AG04450 (cell line): ENCODE measurements at regions not wholly inside any gene's neighbourhood (a gene's known extent, or its start where the extent isn't known, plus 50 kb on each side); places are given as distances from the start of the nearest gene placed in this dataset.

Experiments
- CTCF ChIA-PET: fragments of 300-600, 350-600 bp; formaldehyde crosslinking; extraction: SDS; loops from one replicate; lab custom pipeline; 2022; ENCODE audit warnings: antibody characterized with exemption, inconsistent platforms; lab: Charles Lee
- POLR2A ChIA-PET: fragments of 350-600 bp; formaldehyde crosslinking; extraction: SDS; loops from one replicate; lab custom pipeline; 2021; ENCODE audit warnings: antibody characterized with exemption, inconsistent platforms; lab: Yijun Ruan, JAX
- DNase-seq: peaks from one replicate; pipeline ENCODE4 v3.0.0-alpha.2; 2011; ENCODE audit warnings: low read depth, low spot score
- H3K27ac ChIP-seq: one replicate; pipeline ENCODE4 v1.5.1; 2012; ENCODE audit warnings: low read depth, low read length, control low read depth
- H3K27me3 ChIP-seq: one replicate; pipeline ENCODE4 v1.6.0; 2012; ENCODE audit warnings: low read length; ENCODE audit not compliant: control insufficient read depth, insufficient read depth
- H3K4me3 ChIP-seq: 2 replicates; pipeline ENCODE4 v1.5.1; 2011; ENCODE audit warnings: mild to moderate bottlenecking, low read depth, low read length, control low read depth
- H3K9me3 ChIP-seq: 2 replicates; pipeline ENCODE4 v1.5.1; 2012; ENCODE audit warnings: low read length; ENCODE audit not compliant: control insufficient read depth, insufficient read depth
- TF ChIP-seq, protein P1 (sequence below): IDR thresholded peaks from 2 replicates; pipeline ENCODE4 v1.5.1; 2011; ENCODE audit warnings: low read depth, low read length, control low read depth, inconsistent platforms

GRCh38 chr9:85421641-85422040 is 320.1 kb downstream of the AGTPBP1 start:
- no peak for DNase-seq
- Histone ChIP-seq H3K27me3 (no peaks in the 10 kb centered on the region), H3K27ac (no peak overlapping the region), H3K9me3 (peaks cover 50% of the 10 kb centered on the region), H3K4me3 (no peak overlapping the region)
- CTCF ChIA-PET: no interaction called here
- POLR2A ChIA-PET: no interaction called here
- TF ChIP-seq, protein P1, sequence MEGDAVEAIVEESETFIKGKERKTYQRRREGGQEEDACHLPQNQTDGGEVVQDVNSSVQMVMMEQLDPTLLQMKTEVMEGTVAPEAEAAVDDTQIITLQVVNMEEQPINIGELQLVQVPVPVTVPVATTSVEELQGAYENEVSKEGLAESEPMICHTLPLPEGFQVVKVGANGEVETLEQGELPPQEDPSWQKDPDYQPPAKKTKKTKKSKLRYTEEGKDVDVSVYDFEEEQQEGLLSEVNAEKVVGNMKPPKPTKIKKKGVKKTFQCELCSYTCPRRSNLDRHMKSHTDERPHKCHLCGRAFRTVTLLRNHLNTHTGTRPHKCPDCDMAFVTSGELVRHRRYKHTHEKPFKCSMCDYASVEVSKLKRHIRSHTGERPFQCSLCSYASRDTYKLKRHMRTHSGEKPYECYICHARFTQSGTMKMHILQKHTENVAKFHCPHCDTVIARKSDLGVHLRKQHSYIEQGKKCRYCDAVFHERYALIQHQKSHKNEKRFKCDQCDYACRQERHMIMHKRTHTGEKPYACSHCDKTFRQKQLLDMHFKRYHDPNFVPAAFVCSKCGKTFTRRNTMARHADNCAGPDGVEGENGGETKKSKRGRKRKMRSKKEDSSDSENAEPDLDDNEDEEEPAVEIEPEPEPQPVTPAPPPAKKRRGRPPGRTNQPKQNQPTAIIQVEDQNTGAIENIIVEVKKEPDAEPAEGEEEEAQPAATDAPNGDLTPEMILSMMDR: no peak

GRCh38 chr9:85420750-85421149 is 321.0 kb downstream of the AGTPBP1 start:
- Histone ChIP-seq H3K4me3 (no peak overlapping the region), H3K27ac (no peak overlapping the region), H3K9me3 (peaks cover 55% of the 10 kb centered on the region), H3K27me3 (no peaks in the 10 kb centered on the region)
- POLR2A ChIA-PET: no interaction called here
- CTCF ChIA-PET: no interaction called here
- no peak for DNase-seq
- TF ChIP-seq, protein P1: no peak

DNA sequence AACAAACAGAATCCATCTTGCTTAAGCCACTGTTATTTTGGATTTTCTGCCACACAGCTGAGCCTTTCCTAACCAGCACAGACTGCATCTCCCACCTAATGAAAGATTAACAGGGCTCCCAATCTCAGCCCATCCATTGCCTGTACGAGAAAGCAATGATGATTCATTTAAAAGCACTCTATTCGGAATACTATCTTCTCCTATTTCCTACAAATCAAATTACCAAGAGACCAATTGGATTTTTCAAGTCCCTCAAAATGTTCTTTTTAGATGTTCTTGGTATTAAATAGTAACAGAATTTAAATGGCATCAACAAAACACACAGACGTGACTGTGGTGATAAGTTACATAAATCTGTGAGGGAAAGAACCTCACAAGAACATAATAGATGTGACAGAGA is 324.1 kb downstream of the AGTPBP1 start:
- ChIA-PET CTCF (no interaction called here), POLR2A (no interaction called here)
- DNase-seq: no peak
- TF ChIP-seq, protein P1: no peak
- Histone ChIP-seq H3K4me3 (no peak overlapping the region), H3K9me3 (peaks cover 43% of the 10 kb centered on the region), H3K27ac (no peak overlapping the region), H3K27me3 (no peaks in the 10 kb centered on the region)

DNA sequence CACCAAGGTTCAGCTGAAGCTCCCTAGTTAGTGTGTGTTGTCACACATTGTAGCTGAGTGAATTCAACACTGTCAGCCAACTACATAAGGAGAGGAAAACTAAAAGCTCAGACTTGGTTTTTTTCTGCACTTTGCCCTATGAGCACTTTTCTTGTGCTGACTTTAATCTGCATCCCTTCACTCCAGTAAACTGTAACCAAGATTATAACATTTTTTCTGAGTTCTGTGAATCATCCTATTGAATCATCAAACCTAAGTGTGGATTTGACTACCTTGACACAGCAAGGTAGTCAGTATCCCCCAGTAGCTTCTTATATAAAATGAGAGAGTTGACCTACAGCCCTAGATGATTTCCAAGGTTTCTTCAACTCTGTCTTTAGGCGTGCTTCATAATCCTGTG is 325.0 kb downstream of the AGTPBP1 start:
- H3K4me3 ChIP-seq: no peak overlapping the region
- POLR2A ChIA-PET: no interaction called here
- no peak overlapping the region for H3K27ac ChIP-seq
- H3K27me3 ChIP-seq: no peaks in the 10 kb centered on the region
- TF ChIP-seq, protein P1: no peak
- CTCF ChIA-PET: no interaction called here
- peaks cover 40% of the 10 kb centered on the region for H3K9me3 ChIP-seq
- DNase-seq: no peak

GRCh38 chr9:85414390-85414789 is 327.4 kb downstream of the AGTPBP1 start:
- Histone ChIP-seq H3K9me3 (peaks cover 26% of the 10 kb centered on the region), H3K27ac (no peak overlapping the region), H3K4me3 (no peak overlapping the region), H3K27me3 (no peaks in the 10 kb centered on the region)
- TF ChIP-seq, protein P1: no peak
- ChIA-PET POLR2A (no interaction called here), CTCF (no interaction called here)
- DNase-seq: no peak
